GM12891 (cell line): ENCODE measurements at regions not wholly inside any gene's neighbourhood (a gene's known extent, or its start where the extent isn't known, plus 50 kb on each side); places are given as distances from the start of the nearest gene placed in this dataset.
"Not testable (repeated sequence)": the region's sequence is repeated elsewhere in the genome, so short reads cannot be mapped to it uniquely, and the experiment has no call there.

ENCODE experiments used
- DNase-seq: peaks from one replicate; pipeline ENCODE4 v3.0.0; 2011; ENCODE audit warnings: low spot score; ENCODE audit not compliant: insufficient read length
- FAIRE-seq: peaks from 2 replicates; lab custom pipeline; 2011; peaks lifted over from hg19 to GRCh38; lab: Jason Lieb, UNC
- PAX5 ChIP-seq: IDR thresholded peaks from 2 replicates; pipeline ENCODE4 v1.6.1; 2011; ENCODE audit warnings: low read length, moderate library complexity, mild to moderate bottlenecking; ENCODE audit not compliant: insufficient read depth, severe bottlenecking
- POLR2A ChIP-seq: IDR thresholded peaks from 2 replicates; pipeline ENCODE4 v1.6.1; 2011; ENCODE audit warnings: low read depth, low read length, control low read depth
- POLR2AphosphoS5 ChIP-seq: IDR thresholded peaks from 2 replicates; pipeline ENCODE4 v1.6.1; 2011; ENCODE audit warnings: low read depth, low read length, control low read depth
- POU2F2 ChIP-seq: IDR thresholded peaks from 2 replicates; pipeline ENCODE4 v1.6.1; 2011; ENCODE audit warnings: low read depth, mild to moderate bottlenecking, control low read depth, low read length, moderate library complexity
- SPI1 ChIP-seq: IDR thresholded peaks from 2 replicates; pipeline ENCODE4 v1.6.1; 2011; ENCODE audit warnings: low read depth, low read length, control low read depth
- TAF1 ChIP-seq: IDR thresholded peaks from 2 replicates; pipeline ENCODE4 v1.6.1; 2011; ENCODE audit warnings: low read depth, low read length, control low read depth

DNA sequence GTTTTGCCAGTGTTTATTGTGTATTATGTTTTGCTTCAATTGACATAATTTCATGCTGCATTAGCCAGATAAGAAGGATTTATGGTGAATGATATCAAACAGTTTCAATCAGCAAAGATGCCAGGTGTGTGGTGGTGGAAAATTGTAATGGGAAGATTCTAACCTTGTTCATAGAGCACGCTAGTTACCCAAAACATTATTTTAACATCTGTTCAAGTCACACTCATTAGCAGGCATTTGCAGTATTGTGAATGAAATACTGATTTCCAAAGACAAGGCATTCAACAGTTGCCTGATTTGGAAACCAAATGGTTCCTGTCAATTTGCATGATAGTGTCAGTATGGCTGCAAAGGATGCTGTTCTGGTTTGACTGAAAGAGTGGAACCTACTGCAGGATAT, 129.7 kb downstream of the EPC1 start:
- TF ChIP-seq POLR2A (no peak), POU2F2 (no peak), PAX5 (no peak), POLR2AphosphoS5 (no peak), SPI1 (no peak), TAF1 (no peak)
- FAIRE-seq (no peak), DNase-seq (no peak)

GRCh38 chr10:32213838-32214237, 133.1 kb downstream of the EPC1 start:
- DNase-seq, FAIRE-seq: not testable (repeated sequence)

GRCh38 chr10:32211046-32211363, 136.0 kb downstream of the EPC1 start:
- no peak for FAIRE-seq
- TF ChIP-seq POLR2A (no peak), POU2F2 (no peak), POLR2AphosphoS5 (no peak), PAX5 (no peak), TAF1 (no peak), SPI1 (no peak)
- DNase-seq, result no peak

GRCh38 chr10:32210306-32211045, 136.5 kb downstream of the EPC1 start:
- FAIRE-seq (no peak), DNase-seq (no peak)
- TF ChIP-seq SPI1, result no peak
- TF ChIP-seq PAX5, result no peak
- TF ChIP-seq POLR2AphosphoS5, result no peak
- no peak for TF ChIP-seq POLR2A
- TF ChIP-seq TAF1, result no peak
- no peak for TF ChIP-seq POU2F2

DNA sequence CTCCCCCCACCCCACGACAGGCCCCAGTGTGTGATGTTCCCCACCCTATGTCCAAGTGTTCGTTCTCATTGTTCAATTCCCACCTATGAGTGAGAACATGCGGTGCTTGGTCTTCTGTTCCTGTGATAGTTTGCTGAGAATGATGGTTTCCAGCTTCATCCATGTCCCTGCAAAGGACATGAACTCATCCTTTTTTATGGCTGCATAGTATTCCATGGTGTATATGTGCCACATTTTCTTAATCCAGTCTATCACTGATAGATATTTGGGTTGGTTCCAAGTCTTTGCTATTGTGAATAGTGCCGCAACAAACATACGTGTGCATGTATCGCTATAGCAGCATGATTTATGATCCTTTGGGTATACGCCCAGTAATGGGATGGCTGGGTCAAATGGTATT, 139.0 kb downstream of the EPC1 start:
- DNase-seq, FAIRE-seq: not testable (repeated sequence)

DNA sequence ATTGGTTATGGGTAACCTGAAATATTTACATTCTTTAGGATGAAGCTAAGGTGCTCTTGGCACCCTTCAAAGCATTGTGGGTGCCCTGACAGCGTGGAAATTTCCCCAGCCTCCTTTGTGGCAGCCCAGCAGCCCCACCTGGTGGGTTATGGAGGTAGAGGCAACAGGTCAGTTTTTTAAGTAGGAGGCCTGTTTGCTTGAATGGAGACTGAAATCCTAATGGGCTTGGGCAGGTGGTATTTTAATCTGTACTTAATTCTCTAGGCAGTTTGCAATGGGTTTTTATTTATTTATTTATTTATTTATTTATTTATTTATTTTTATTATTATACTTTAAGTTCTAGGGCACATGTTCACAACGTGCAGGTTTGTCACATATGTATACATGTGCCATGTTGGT, 139.4 kb downstream of the EPC1 start:
- DNase-seq (peak; percentile 30), FAIRE-seq (peak; percentile 20)
- TF ChIP-seq POLR2A (no peak), POLR2AphosphoS5 (no peak), PAX5 (no peak), POU2F2 (no peak), SPI1 (no peak), TAF1 (no peak)

- FAIRE-seq (no peak), DNase-seq (no peak)
- TF ChIP-seq PAX5, result no peak
- no peak for TF ChIP-seq POU2F2
- TF ChIP-seq POLR2AphosphoS5, result no peak
- TF ChIP-seq TAF1, result no peak
- TF ChIP-seq SPI1, result no peak
- no peak for TF ChIP-seq POLR2A
Observed at GRCh38 chr10:32205670-32206069, 141.3 kb downstream of the EPC1 start.

DNA sequence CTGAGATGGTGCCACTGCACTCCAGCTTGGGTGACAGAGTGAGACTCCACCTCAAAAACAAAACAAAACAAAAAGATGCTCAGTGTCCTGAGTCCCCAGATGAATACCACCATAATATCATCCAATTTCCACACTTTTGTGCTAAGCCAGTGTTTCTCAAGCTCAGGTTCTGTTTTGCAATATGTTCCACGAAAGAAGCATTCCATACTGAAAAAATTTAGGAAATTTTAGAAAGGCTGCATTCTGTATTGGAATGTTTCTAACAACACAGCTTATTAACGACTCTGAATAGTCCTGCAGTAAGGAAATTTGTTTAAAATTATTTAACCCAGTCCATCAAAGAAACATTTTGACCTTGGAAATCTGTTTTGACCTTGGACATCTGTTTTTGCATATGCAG, 142.4 kb downstream of the EPC1 start:
- FAIRE-seq (no peak), DNase-seq (no peak)
- TF ChIP-seq POU2F2 (no peak), PAX5 (no peak), SPI1 (no peak), TAF1 (no peak), POLR2AphosphoS5 (no peak), POLR2A (no peak)

GRCh38 chr10:32199714-32200394, 143.6 kb upstream of the KIF5B start:
- FAIRE-seq (no peak), DNase-seq (no peak)
- no peak for TF ChIP-seq POLR2A
- TF ChIP-seq POU2F2, result no peak
- no peak for TF ChIP-seq TAF1
- TF ChIP-seq SPI1, result peak; percentile 74
- TF ChIP-seq PAX5, result no peak
- no peak for TF ChIP-seq POLR2AphosphoS5

GRCh38 chr10:32197423-32197822, 141.2 kb upstream of the KIF5B start:
- FAIRE-seq (no peak), DNase-seq (no peak)
- TF ChIP-seq POLR2AphosphoS5 (no peak), SPI1 (no peak), TAF1 (no peak), PAX5 (no peak), POLR2A (no peak), POU2F2 (no peak)
